GM18909 (cell line): ENCODE measurements at regions not wholly inside any gene's neighbourhood (a gene's known extent, or its start where the extent isn't known, plus 50 kb on each side); places are given as distances from the start of the nearest gene placed in this dataset.
A peak's percentile ranks its signal among the peaks of the same experiment; 100 is the strongest.

Source experiments
- ATAC-seq: cut with Tn5 transposase; IDR thresholded peaks from one replicate; pipeline ENCODE4 v1.9.1; 2021; ENCODE audit warnings: mild to moderate bottlenecking; ENCODE audit not compliant: unreplicated experiment, poor library complexity

- no peak for ATAC-seq
Measured at GRCh38 chr14:42407153-42407552, 800.5 kb downstream of the LRFN5 start.

GRCh38 chr14:42391146-42391834 lies 784.6 kb downstream of the LRFN5 start:
- ATAC-seq, result peak; percentile 79

GRCh38 chr14:42378880-42379279 lies 772.2 kb downstream of the LRFN5 start:
- ATAC-seq, result no peak

DNA sequence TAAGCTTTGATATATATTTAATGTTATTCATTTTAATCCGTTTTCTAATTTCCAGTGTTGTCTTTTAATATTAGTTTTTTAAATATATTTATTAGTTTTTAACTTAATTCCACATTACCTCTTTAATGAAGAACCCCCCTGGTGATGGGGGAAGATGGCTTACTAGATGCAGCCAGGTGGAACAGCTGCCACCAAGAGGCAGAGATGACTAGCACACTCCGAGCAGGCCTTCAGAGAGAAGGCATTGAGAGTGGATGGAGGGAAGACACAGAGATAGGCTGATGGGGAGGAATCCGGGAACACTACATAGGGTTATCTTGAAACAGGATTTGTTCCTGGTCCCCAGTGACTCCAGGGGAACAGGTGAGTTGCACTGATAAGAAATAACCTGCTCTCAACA lies 771.6 kb downstream of the LRFN5 start:
- ATAC-seq, result no peak

DNA sequence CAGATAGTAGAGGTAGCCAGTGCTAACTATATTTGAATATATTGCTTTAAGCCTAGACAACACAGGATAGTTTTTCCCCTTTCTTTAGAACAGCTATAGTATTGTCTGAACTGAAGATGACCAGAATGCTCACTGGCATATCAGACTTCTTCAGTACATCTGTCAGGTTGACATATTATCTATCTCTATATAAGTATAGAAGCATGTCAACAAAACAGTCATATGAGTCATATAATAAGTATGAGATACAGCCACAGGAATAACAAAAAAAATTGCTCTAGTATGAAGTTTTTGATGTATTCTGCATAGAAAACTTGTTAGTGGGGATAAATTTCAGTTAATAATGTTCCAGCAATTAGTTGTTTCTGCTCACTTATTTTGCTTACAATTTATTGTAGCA lies 767.7 kb downstream of the LRFN5 start:
- ATAC-seq, result no peak

DNA sequence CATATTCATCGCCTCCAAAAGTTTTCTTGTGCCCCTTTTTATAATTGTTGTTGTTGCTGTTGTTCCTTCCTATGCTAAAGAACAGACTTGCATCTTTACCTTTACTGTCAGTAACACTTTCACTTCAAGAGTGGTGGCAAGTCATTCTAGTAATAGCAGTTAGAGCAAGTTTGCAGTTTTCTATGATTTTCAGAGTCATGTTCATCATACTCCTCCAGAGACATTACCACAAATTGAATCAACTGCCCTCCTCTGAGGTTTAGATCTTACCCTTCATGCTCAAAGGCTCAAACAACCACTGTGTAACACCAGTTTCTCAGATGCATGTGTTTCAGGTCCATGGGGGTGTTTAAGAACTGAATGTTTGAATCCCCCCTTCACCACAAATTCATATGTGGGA lies 763.4 kb downstream of the LRFN5 start:
- no peak for ATAC-seq

- no peak for ATAC-seq
Measured at GRCh38 chr14:42368234-42368633, 761.6 kb downstream of the LRFN5 start.

GRCh38 chr14:42353315-42353714 lies 746.6 kb downstream of the LRFN5 start:
- peak; percentile 91 for ATAC-seq

GRCh38 chr14:42335918-42336317 lies 729.2 kb downstream of the LRFN5 start:
- ATAC-seq, result no peak

DNA sequence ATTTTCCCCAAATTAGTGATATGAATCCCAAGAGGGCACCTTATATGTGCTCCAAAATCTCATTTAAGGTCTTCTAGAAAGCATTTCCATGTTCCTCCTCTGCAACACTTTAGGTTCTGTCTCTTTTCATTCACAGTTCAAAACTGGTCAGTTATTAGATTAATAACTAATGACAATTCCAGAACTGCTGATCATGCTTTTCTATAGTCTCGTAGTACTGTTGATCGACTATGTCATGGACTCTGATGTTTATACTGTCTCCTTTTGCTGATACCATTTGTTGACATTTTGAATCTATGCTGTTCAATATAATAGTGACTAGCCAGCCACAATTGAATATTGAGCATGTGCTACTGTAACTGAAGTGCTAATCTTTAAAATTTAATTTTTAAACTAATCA lies 728.3 kb downstream of the LRFN5 start:
- no peak for ATAC-seq

DNA sequence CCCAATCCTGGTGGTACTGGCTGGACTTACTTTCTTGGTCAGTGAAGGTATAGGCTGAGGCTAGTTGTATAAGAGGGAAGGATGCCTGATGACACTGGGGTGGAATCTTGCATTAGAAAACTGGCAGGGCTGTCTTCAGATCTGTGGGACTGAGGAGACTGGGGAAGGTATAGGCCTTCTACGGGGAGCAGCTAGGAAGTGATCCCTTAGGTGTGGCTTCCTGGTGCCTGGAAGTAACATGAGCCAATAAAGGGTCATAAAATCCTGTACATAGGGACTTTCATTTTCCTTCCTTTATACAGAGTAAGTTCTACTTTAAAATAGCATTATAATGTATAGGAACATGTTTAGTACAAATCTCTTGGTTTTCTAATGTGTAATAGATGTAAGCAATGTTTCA lies 716.8 kb downstream of the LRFN5 start:
- ATAC-seq, result no peak

- ATAC-seq, result no peak
Measured at GRCh38 chr14:42322531-42323284, 716.0 kb downstream of the LRFN5 start.

- no peak for ATAC-seq
Measured at GRCh38 chr14:42319996-42320395, 713.3 kb downstream of the LRFN5 start.

DNA sequence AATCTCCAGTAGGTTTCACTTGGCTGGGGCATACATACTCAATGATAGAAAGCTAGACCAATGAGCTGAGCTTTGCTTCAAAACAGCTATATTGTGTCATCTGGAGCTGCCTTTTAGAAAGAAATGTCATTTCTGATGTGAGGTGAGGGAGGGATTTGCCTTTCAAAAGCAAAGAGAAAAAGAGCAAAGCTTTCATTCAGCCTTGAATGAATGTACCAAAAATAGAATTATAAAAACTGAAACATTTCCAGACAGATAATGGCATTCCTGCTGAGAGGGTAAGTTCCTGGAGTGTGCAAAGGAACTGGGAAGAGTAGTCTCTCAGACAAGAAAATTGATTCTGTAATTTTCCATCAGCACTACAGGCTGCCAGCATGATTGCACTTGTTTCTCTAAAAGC lies 710.0 kb downstream of the LRFN5 start:
- no peak for ATAC-seq

- no peak for ATAC-seq
Measured at GRCh38 chr14:42311876-42312275, 705.2 kb downstream of the LRFN5 start.

GRCh38 chr14:42307239-42307825 lies 700.7 kb downstream of the LRFN5 start:
- ATAC-seq, result no peak

GRCh38 chr14:42299692-42300091 lies 693.0 kb downstream of the LRFN5 start:
- peak; percentile 99 for ATAC-seq

DNA sequence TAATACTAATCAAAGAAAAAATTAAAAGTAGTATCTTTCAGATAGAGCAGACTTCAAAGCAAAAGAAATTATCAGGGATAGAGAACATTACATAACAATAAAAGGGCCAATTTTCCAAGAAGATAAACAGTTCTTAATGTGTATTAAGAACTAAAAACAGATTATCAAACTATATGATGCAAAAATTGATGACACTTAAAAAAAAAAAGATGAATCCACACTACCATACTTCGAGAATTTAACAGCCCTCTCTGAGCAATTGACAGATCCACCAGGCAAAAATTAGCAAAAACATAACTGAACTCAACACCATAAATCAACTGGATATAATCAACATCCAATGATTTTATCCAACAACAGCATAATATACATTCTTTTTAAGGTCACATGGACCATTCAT lies 686.5 kb downstream of the LRFN5 start:
- no peak for ATAC-seq

GRCh38 chr14:42277840-42278239 lies 671.2 kb downstream of the LRFN5 start:
- no peak for ATAC-seq

DNA sequence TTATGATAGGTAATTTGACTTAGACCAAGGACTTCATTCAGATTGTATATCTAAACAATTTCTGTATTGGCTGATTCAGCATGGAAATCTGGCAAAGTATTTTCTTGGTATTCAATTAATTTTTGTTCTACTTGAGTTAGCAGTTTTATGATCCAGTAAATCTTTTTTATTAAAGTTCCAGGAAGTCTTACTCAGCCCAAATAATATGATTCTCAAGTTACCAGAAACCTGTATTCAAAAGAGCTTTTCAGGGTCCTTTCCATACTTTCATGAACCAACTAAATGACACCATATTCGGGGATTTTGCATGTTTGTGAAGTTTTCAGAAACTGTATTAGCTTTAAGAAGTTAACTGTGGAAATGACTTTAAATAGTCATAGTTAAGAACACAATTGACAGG lies 662.6 kb downstream of the LRFN5 start:
- no peak for ATAC-seq

GRCh38 chr14:42248131-42248530 lies 641.5 kb downstream of the LRFN5 start:
- no peak for ATAC-seq

GRCh38 chr14:42241101-42241500 lies 634.4 kb downstream of the LRFN5 start:
- ATAC-seq, result no peak
